Activated CD4-positive, alpha-beta T cell treated with anti-CD3 and anti-CD28 coated beads, Interleukin-2, amount 50 U/mL, for 16 hours (primary cell): ENCODE measurements at regions not wholly inside any gene's neighbourhood (a gene's known extent, or its start where the extent isn't known, plus 50 kb on each side); places are given as distances from the start of the nearest gene placed in this dataset.

Experiments
- DNase-seq: peaks from one replicate; pipeline ENCODE4 v3.0.0-alpha.2; 2020

DNA sequence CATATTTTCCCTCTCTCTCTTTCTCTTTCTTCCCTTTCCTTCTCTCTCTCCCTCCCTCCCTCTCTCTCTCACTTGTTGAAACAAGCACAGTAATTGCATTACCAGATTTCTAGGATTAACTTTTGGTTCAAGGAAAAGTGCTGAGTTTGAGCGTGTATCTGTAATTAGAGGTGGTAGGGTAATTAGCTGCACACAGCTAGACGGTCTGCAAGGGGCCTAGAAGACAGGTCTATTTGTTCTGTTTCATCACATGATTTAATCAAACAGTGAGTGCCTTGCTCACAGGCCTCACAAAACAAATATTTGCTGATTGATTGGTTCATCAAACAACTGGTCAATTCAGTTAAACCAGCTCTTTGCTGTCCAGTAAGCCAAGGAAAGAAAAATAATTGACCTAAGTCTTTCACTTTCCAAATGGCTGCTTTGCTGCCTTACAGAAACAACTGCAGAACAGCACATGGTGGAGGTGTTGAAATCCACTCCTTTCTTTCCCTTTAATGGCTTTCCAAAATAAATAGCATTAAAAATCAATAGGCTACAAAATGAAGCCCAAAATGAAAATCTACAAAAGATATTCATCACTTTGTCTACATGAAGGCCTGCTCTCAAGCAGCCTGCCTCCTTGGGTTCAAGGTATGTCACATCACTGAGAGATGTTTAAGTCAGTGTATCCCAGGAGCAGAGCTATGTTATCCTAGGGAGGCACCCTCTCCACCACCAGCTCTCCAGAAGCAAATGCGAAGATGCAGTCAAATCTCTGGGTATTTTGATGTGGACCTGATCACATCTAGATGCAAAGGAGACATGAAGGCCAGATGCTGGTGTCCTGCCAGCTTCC, 264.4 kb upstream of the SIX2 start:
- DNase-seq = no peak

DNA sequence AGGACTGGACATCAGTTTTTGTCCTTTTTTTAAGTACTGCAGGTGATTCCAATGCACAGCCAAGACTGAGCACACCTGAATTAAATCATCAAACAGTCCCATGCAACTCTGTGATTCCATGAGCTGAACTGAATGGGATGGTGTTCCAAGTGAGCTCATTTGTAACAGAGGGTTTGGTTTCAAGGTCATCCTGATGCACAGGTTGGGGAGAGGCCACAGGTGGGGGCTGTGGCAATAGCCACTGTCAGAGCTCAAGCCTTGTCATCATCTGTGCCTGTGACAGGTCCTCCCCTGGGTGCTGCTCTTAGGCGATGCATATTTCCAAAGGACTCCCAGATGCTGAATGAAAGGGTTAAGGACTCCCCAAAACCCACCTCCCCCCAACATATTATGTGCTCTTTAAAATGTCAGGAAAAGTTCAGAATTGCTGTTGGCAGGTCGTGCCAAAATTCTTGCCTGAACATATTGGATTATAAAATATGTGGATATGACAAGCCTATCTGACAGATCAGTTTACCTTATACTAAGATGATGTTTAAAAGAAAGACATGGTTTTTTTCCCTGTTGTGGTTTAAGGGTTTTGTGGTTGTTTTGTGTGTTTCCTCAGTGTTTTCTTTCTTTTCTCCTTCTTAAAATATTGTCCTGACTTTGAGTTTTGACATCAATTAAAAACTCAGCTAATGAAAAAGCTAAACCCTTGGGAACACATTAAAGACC, 263.5 kb upstream of the SIX2 start:
- DNase-seq = no peak

DNA sequence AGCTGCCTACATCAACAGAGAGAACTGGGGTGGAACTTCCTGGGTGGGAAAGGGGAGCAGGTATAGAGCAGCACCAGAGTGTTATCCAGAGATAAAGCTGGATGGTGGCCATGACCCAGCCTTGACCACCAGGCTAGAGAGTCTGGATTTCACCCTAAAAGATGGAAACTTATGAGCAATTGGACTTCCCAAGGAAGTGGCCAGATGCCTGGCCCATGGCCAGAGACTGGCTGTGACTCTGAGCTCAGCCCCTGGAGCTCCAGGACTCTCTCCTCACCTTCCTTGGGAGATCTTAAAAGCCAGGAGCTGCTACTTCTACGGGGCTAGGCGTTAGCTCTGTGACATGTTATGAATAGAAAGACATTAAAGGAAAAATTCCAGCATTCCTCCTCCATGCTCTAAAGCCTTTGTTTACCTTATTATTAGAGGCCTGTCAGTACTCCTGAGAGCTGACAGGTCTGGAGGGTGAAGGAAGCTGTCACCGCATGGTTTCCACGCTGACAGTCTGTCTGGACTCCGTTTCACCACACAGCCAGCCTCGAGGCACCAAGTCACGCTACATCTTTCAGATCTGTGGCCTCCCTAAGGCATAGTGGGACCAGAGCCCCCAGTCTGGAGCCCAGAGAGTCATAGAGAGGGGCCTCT, 260.0 kb upstream of the SIX2 start:
- no peak for DNase-seq

DNA sequence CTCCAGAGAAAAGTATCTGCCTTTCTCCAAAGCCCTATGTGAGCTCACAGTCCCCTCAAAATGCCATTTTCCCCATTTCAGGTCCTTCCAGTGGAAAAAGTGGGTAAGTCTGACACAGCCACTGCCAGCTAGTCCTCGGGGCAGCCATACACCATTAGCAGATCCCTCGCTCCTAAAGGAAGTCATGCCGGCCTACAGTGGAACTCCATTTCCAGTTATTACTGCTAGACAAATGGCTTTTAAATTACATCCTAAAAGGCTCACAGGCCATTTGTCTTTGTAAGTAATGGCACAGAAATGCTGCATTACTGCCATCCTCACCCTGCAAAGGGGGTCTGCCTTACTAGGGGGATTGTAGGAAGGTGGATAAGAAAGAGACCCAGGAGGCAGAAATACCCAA, 259.4 kb upstream of the SIX2 start:
- no peak for DNase-seq

DNA sequence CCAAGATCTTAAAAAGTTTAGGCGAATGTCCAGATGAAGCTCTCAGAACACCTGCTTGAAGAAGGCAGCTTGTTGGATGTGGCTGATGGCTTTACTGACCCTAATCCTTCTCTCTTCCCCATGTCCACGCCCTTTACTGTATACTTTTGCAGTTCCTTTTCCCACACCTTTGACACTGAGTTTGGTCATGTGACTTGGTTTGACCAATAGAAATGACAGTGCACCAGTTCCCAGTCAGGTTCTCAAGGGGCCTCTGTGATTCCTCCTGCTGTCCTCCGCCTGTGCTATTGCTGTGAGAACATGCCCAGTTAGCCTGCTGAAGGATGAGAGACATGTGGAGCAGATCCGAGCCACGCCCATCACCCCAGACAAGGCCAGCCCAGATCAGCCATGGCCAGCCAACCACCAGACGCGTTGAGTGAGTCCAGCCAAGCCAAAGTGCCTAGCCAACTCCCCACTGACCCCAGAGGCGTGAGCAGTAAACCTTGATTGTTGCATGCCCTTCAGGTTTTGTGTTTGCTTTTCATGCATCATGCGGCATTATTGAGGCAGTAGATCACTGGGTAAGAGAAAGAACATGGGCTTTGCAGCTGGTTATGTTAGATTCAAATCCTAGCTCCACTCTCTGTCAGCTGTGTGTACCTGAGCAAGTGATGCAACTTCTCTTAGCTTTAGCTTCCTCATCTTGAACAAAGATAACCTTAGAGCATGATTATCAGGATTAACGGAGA, 258.0 kb upstream of the SIX2 start:
- DNase-seq = no peak

DNA sequence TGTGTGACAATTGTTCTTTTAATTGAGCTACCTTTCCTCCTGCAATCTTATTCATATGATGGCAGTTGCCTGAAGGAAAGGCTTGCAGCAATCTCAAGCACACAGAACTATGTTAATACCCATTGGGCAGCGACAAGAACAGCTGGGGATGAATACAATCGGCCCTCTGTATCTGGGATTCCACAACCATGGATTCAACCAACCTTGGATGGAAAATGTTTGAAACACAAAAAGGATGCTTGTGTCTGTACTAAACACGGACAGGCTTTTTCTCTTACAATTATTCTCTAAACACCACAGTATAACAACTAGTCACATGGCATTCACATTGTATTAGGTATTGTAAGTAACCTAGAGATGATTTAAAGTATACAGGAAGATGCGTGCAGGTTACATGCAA, 256.1 kb upstream of the SIX2 start:
- no peak for DNase-seq

DNA sequence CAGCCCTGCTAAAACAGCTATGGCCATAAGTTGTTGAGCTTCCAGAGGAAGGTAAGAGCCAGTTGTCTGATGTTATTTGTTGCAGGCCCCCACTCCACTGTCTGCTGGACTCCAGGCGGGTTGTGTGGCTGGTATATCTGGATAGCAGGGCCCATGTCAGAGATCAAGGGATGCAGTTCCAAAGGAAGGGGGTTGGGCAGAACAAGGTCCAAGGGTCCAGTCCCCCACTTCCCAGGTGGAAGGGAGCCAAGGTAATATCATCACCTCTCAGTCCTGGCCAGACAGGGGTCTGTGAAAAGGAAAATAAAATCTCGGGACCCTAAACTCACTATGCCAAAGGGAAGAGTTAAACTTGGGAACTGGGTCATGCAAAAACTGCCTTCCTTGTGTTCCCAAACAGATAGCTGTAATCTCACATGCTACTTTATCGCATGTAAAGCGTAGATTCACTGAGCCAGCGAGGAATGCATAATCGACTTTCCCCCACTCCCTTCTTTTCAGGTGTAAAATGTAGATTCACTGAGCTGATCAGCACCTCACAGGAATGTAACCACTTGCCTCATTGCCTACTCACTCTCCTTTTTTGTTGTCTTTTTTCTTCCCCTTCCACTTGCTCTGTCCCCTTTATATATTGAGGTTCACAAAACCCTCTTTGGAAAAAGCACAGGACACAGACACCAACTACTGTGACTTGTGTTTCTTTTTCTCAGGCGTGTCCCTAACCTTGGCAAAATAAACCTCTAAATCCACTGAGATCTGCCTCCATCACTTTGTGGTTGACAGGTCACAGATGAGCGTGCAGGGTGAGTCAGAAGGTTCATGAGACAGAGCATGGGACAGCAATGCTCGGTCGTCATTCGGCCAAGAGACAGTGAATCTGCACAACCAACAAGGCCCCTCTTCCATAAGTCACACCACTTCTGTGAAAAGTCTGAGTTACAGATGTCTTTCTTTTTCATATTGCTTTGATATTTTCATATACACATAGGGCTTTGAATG, 255.3 kb upstream of the SIX2 start:
- no peak for DNase-seq

DNA sequence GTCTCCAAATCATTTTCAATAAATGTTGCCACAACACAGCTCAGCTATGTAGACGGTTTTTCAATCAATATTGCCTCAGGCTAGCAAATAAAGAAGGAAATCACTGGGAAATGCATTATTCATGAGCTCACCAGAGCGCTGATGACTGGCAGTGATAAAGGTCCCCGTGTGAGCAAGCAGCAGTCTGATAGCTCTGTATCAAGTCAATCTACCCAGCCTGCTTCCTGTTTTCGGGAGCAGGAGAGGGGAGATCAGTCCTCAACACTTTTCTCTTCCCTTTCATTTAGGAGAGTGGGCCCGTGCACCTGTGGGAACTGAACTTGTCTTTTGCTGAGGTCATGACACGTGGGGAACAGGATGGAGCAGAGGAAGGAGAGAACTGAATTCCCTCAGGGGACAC, 253.9 kb upstream of the SIX2 start:
- no peak for DNase-seq

DNA sequence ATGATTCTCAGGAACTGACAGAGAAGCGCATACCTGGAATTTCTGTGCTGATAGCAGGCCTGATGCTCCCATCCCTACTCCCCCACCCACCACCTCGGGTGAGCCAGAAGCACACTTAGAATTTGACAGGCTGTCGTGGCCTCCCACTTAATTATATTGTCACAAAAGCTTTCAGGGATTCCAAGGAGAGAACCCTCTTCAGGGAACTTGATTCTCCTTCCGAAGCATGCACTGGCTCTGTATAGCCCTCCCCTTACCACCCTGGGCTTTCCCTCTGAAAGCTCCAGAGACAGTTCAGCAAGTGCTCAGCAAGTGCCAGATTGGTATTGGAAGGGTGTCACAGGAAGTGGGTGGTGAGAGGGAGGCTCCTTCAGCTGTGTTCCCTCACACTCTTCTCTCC, 252.5 kb upstream of the SIX2 start:
- no peak for DNase-seq

DNA sequence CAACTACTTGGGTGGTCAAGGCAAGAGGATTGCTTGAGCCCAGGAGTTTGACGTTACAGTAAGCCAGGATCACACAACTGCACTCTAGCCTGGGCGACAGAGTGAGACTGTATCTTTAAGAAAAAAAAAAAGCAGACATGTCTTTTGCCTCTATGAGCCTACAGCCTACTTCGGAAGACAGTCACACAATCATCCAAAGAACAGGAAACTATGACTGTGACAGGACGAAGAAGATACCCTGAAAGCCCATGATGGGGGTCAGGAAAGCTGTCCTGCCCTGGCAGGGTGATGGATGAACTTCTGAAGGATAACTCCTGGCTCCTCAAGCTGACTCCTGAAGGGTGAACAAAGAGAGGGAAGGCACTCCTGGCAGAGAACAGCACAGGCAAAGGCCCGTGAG, 251.7 kb upstream of the SIX2 start:
- no peak for DNase-seq

DNA sequence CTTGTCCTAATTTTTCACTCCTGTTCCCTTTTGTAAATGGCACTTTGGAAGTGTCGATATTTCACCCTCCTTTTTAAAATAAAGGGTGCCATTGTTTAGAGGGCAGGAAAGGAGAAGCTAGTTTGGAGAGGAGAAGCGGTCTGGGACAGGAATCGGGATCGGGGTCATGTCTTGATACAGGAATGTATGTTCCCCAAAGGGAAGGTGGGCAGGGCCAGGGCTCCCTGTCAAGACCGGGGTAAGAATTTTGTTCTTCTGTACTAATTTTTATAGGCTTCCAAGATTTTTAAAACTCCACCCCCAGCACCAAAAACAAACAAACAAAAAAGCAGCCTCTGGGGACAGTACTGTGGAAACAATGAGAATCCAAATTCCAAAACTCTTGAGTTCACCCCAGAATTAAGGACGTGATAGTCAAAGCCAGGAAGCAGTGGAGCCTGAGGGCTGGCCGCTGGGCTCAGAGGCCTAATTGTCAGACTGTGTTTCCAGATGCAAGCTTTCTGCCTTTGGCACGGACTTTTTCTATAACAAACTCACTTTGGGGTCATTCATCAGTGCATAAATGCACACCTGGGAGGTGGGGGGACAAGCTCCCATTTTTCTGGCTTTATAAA, 250.4 kb upstream of the SIX2 start:
- no peak for DNase-seq

DNA sequence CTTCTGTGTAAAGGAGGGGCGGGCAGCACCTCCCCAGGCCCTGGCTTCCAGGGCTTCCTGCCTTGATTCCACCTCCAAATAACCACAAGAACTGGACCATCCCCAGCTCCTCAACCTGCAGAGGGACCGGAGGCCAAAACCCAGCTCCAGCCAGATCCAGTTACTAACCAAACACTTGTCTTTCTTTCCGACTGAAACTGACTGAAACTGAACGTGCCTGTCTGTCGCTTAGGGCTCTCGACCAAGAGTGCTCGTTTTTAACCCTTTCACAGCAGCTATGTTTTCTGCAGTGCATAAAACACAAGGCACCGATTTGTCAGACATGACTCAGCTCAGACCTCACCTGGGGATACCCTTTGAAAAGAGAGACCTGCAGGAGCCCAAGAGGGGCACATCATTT, 249.9 kb upstream of the SIX2 start:
- no peak for DNase-seq

DNA sequence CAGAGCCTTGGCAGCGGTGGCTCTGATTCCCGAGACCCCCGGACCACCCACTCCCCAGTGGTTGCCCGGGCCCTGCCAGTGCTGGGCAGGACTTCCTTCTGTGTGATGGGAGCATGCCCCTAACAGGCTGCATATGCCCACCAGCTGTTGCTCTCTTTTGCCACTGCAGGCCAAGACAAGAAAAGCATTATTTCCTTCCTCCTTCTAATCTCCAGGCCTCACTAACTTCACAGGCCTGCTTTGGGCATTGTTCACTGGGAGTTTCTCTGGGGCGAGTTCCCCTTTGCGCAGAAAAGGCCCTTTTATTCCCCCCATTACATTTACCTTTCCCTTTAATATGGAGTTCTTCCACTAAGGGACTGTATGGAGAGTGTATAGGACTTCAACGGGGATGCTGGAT, 249.1 kb upstream of the SIX2 start:
- DNase-seq = no peak

DNA sequence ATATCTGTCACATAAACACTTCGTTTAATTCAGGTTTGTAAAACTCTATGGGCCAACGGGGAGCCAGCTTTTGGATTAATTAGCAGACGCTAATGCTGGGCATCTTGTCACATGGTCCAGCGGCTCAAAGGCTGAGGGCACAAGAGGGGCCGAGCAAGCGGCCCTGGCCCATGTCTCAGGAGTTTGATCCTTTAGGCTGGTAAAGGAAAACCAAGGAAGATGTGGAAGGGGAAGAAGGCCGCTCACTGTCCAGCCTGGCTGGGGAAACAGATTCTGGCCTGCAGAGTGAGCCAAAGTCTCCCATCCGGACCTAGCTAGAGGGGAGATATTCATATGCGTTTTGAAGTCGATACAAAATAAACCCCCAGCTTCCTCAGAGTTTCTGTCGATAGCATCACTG, 248.6 kb upstream of the SIX2 start:
- DNase-seq = no peak

DNA sequence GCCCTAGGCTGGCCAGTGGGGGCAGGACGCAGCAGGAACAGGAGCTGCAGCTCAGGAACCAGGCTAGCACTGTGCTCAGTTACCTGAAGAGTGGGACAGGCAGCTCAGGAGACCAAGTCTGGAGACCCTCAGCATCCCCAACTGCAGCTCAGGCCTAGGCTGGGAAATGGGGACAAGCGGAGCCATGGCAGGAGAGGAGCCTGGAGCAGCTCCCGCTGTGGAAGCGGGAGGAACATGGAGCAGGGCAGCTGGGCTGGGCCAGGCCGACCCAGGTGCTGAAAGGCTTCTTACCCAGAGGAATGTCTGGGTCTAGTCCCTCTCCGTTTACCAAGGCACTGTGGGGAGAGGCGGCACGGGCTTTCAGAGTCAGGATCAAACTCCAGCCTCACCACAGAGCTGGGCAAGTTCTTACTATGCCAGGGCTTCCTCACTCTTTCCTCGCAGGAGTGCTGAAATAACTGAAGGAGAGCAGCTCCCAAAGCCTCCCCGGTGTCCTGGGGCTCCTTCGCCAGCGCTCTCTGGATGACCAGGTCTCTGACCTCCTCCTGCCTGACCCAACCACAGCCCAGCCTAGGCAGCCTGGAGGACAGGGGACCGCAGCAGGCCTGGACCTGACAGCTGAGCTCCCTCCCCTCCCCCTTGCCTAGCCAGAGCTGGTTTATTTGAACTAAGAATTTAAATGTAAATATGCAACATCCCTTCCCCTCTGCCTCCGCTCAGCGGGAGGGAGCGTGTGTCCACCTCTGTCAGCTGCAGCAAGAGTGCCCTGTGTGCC, 247.8 kb upstream of the SIX2 start:
- DNase-seq = no peak

DNA sequence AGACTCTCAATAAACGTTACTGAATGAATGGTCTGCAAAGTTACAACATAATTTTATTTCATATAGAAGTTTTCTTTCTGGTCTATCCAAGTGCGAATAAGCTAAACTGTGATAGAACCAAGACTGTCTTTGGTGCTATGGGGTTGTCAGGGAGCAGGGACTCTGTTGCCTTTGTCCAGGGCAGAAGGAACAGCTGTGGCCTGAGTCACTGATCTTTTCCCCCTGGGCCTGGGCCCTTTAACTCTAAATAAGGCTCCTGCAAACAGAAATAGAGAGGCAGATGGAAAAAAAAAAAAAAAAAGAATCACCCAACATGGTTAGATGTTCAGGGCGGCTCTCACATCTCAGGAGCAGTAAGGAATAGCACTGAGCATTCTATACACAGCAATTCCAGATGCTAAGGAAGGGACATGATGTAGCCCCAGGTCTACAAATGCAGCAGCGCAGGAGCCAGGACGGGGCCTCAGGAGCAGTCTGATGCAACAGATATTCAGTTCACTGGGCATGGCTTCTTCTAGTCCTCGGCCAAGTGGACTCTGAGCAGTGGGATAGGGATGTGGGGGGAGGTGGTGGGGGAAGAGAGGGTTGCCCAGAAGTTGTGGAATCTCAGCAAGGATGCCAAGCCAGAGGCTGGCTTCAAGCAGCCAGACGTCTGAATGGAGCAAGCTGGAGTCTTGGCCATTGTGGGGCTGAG, 247.1 kb upstream of the SIX2 start:
- no peak for DNase-seq

DNA sequence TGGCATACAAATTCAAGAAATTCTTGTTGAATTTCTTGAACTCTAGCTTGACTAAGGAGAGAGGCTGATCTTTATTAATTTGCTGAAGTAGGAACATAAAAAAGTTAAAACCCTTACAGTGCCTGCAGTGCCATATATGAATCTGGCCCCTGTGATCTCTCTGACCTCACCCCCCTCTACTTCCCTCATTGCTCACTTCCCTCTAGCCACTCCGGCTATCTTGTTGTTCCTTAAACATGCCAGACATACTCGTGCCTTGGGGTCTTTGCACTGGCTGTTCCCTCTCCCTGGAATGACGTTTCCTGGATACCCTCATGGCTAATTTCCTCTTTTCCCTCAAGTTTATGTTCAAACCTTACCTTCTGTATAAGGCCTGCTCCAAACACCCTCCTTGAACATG, 246.3 kb upstream of the SIX2 start:
- DNase-seq = no peak

DNA sequence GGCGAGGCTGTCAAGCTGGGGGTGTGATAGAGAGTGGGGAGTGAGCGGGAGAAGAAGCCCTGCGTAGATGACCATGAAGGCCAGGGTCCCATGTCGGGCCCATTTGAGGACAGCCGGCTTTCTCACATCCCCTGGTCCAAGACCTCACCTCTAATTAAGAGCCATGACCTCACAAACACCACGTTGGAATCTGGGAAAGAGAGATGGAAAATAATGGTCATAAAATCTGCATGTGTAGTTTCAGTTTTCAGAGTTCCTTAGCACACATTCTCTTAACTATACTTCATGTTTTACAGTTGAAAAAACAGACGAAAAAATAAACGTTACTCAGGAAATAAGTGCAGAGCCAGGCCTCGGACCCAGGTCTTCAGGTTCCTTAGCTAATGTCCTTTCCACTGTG, 244.8 kb upstream of the SIX2 start:
- DNase-seq = no peak

DNA sequence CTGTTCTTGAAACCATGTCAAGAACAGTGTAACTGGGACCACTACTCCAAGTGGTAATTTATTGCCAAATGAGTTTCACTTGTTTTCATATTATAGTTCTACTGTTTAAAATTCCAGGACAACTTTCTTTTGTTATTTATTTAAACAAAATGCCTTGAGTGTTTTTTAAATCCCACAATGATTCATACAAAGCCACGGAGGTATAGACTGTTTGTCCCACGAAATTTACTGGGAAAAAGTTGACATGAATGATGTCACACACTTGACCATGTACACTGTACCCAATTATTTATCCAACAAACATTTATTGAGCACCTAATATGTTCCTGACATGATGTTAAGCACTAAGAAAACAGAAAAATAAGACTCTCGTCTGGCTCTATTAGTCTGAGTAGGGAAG, 243.9 kb upstream of the SIX2 start:
- DNase-seq = no peak

DNA sequence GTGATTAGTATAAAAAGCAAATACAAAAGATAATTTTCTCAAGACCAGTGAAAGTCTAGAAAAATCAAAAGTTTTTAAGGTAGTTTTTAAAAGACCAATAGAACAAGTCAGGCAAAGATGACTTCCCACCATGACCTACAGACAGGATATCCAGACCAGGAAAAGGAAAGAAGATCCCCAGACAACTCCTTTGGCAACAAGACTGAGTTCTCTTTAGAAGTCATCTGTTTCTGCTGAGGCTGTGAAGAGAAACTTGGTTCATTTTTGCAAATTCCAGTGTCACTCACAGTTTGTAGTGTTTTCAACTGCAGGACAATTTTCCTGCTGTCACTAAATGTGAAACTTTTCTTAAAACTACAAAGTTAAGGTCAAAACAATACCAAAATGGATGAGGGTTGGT, 240.9 kb upstream of the SIX2 start:
- DNase-seq = no peak
